ENCODE measurements at regions not wholly inside any gene's neighbourhood (a gene's known extent, or its start where the extent isn't known, plus 50 kb on each side); places are given as distances from the start of the nearest gene placed in this dataset.

DNA sequence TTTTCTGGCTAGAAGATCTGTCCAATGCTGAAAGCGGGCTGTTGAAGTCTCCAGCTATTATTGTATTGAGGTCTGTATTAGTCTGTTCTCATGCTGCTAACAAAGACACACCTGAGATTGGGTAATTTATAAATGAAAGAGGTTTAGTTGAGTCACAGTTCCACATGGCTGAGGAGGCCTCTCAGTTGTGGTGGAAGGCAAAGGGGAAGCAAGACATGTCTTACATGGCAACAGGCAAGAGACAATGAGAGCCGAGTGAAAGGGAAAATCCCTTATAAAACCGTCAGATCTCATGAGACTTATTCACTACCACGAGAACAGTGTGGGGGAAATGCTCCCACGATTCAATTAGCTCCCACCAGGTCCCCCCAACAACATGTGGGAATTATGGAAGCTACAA, 980.4 kb downstream of the SLITRK5 start:
- DNase-seq (ENCODE audit: low read depth), result no peak
- TF ChIP-seq CTCF (IDR thresholded peaks at IDR 0.05; ENCODE audit: low read length, missing control alignments), result no peak
- H3K4me3 ChIP-seq (replicated peaks; ENCODE audit: low read depth, low read length), result no peak overlapping the region

DNA sequence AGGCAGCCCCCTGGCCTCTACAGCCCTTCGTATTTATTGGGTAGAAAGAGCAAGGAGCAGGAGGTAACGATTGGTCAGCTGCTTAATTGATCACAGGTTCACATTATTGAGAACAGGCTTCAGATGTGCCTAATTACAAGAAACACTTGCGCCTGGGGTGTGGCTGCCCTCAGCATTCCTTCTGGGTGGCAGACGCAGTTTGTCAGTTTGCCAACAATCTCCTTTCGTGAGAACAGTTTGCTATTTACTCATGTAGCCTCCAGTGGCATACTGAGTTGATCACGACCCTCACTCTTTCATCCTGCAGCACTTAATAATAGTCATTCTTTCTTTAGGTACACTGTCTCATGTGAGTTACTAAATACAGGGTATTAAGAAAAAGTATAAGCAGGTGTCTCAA, 985.6 kb downstream of the SLITRK5 start:
- no peak overlapping the region for H3K4me3 ChIP-seq (replicated peaks; ENCODE audit: low read depth, low read length)
- no peak for DNase-seq (ENCODE audit: low read depth)
- no peak for TF ChIP-seq CTCF (IDR thresholded peaks at IDR 0.05; ENCODE audit: low read length, missing control alignments)

DNA sequence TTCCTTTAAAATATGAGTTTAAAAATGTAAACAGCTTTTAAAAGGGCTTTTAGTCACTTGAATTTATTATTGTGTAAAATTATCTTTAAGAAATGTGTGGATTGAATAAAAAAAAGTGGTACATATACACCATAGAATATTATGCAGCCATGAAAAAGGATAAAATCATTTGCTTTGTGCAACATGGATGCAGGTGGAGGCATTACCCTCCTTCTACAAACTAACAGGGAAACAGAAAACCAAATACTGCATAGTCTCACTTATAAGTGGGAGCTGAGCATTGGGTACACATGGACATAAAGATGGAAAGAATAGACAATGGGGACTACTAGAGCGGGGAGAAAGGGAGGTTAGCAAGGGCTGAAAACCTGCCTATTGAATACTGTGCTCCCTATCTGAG, 999.3 kb downstream of the SLITRK5 start:
- DNase-seq (ENCODE audit: low read depth), result no peak
- no peak for TF ChIP-seq CTCF (IDR thresholded peaks at IDR 0.05; ENCODE audit: low read length, missing control alignments)

GRCh38 chr13:88674841-88675240, 1003.7 kb downstream of the SLITRK5 start:
- TF ChIP-seq CTCF (IDR thresholded peaks at IDR 0.05; ENCODE audit: low read length, missing control alignments), result no peak
- no peak for DNase-seq (ENCODE audit: low read depth)
- H3K4me3 ChIP-seq (replicated peaks; ENCODE audit: low read depth, low read length), result no peak overlapping the region

More for the DNA sequence above, 999.3 kb downstream of the SLITRK5 start:
- no peak overlapping the region for H3K4me3 ChIP-seq (replicated peaks; ENCODE audit: low read depth, low read length)

GRCh38 chr13:88675347-88675996, 1004.3 kb downstream of the SLITRK5 start:
- no peak for DNase-seq (ENCODE audit: low read depth)
- no peak overlapping the region for H3K4me3 ChIP-seq (replicated peaks; ENCODE audit: low read depth, low read length)
- TF ChIP-seq CTCF (IDR thresholded peaks at IDR 0.05; ENCODE audit: low read length, missing control alignments), result no peak

DNA sequence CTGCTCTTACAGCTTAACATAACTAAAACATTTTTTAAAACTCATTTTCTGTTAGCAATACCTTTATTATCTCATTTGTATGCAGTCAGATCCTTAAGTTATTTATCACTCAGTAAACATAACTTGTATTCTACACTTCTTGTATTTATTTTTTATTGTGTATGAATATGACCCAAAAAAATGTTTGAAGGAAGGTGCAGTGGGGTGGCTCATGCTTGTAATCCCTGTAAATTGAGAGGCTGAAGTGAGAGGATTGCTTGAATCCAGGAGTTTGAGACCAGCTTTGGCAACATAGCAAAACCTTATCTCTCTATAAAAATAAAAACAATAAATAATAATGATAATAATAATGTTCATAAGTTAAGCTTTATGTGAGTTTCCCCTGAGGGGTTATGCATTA, 1004.8 kb downstream of the SLITRK5 start:
- TF ChIP-seq CTCF (IDR thresholded peaks at IDR 0.05; ENCODE audit: low read length, missing control alignments), result no peak
- H3K4me3 ChIP-seq (replicated peaks; ENCODE audit: low read depth, low read length), result no peak overlapping the region
- no peak for DNase-seq (ENCODE audit: low read depth)

GRCh38 chr13:88685459-88685858, 1014.3 kb downstream of the SLITRK5 start:
- H3K4me3 ChIP-seq (replicated peaks; ENCODE audit: low read depth, low read length), result no peak overlapping the region
- TF ChIP-seq CTCF (IDR thresholded peaks at IDR 0.05; ENCODE audit: low read length, missing control alignments), result no peak
- no peak for DNase-seq (ENCODE audit: low read depth)
